Hematopoietic multipotent progenitor cell treated with erythropoietin and hydrocortisone succinate and interleukin-3 and kit ligand, for 6 days (in vitro differentiated cells): ENCODE measurements at regions not wholly inside any gene's neighbourhood (a gene's known extent, or its start where the extent isn't known, plus 50 kb on each side); places are given as distances from the start of the nearest gene placed in this dataset.
"Not testable (repeated sequence)": the region's sequence is repeated elsewhere in the genome, so short reads cannot be mapped to it uniquely, and the experiment has no call there.

Experiments
- DNase-seq: peaks from one replicate; pipeline ENCODE4 v3.0.0-alpha.2; 2015

DNA sequence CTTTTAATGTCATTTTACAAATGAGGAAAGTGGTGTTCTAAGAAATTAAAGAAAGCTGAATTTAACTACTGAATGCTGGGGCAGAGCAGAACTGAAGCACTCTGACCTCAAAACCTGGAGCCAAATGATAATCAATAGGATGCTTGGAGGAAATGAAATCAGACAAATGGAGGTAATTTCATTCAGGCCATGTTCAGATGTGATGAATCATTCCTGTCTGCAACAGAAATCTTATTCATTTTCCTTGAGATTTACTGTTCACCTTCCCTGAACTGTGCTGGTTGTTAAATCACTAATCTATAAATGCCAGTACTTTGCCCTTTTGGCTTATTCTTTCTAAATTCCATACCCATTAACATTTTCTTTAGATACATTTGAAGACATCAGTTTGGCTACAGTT lies 85.6 kb upstream of the SNX7 start:
- DNase-seq = no peak

DNA sequence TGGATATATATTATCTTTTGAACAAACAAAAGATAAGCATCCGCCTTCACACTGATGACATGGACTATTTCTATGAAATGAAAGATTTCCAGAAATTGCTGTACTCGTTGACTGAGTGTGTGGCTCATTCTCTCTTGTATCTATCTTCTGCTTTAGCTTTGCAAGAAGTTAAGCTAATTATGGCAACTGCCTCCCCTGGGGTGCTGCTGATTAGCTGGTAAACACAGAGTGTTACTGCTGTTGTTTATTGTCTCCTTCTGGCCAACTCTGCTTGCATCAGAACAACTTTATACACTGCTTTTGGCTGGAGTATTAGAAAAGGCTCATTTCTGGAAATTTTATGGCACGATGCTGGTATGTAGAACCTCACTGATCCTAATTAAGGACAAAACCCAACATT lies 95.6 kb upstream of the SNX7 start:
- DNase-seq = no peak

DNA sequence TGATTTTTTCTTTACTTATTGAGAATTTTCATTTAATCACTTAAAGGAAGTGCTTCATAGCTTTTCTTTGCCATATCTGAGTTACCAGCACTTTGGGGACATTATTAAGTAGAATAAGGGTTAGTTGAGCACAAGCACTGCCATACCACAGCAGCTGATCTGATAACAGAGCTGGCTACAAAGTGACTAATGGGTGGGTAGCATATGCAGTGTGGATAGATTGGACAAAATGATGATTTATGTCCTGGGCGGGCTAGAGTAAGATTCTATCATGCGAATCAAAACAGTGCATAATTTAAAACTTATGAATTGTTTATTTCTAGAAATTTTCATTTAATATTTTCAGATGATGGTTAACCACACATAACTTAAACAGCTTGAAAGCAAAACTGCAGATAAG lies 102.2 kb upstream of the SNX7 start:
- DNase-seq = no peak

DNA sequence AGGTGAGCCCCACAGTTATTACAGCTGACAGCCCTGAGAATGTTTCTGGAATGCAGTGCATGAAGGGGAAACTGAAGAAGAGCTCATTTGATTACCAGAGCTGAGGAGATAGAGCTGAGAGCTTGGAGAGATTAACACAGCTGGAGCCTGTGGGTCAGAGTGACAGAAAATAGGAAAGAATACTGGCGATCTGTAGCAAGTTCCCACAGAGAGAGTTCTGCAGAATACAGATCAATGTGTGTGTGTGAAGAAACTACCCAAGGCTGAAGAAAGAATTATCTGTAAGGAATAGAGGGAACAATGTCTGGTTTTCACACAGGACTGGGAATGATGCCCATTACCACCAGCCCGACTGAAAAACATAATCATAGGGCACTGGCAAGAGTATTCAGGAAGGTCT lies 103.6 kb upstream of the SNX7 start:
- DNase-seq = no peak

DNA sequence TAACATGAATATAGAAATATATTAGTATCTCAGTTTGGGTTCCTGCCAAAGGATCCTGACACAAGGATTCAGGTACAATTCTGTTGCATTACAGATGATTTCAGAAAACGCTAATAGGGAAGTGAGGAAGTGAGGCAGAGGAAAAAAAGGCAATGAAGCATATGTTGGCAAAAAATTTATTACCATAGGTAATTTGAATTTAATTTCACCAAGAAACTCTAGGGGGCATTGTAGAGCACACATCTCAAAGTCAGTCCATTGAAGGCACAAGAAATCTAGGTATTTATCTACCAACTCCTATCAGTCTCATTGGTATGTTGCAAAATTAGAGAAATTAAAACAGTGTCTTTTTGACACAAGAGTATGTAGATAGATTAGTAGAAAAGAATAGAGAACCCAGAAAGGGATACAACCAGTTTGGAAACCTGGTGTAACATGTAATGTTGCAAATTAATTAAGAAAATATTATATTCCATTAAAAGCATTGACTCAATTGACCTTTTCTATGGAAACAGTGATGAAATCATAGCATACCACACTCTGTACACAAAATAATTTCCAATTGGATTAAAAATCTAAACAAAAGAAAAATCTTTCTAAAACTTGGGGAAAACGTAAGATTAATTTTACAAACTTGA lies 104.9 kb upstream of the SNX7 start:
- DNase-seq = peak; percentile 54

DNA sequence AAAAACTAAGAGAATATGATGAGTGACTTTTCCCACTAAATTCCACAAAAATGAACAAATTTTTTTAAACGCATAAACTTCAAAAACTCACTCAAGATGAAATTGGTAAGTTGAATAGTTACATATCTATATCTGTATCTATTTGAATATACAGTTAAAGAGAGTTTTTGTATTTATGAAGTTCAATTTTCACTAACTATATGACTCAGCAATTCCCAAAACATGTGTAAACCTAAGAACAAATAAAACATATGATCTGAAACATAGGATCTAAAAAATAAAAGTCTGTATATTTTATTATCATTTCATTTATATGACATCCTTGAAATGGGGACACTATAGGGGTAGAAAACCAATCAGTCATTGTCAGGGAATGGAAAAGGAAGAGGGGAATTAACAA lies 105.7 kb upstream of the SNX7 start:
- no peak for DNase-seq

DNA sequence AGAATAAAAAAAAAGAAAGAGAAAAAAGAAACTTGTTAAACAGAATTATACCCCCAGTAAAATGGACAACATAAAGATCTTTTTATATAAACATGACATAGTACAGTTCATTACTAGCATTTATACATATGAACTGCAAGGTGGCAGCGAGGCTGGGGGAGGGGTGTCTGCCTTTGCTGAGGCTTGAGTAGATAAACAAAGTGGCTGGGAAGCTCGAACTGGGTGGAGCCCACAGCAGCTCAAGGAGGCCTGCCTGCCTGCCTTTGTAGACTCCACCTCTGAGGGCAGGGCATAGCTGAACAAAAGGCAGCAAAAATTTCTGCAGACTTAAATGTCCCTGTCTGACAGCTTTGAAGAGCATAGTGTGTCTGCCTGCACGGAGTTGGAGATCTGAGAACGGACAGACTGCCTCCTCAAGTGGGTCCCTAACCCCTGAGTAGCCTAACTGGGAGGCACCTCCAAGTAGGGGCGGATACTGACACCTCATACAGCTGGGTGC lies 108.9 kb upstream of the SNX7 start:
- DNase-seq = not testable (repeated sequence)

DNA sequence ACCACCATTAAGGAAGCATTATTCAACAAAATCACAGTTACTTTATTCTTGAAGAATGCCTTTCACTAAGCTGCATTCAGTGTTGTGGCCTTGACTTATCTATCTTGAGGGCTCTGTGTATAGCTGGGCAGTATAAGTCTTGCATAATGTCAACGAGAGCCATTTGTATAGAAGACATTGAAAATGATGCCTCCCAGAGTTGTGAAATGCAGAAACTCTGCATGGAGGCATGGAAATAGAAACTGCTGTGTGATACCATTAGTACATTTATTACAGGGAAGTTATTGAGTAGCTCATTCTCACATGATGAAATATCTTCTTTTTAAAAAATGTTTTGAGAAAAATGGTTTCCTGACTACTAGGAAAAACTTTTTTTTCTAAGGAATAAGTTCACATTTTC lies 111.4 kb upstream of the SNX7 start:
- DNase-seq = no peak

DNA sequence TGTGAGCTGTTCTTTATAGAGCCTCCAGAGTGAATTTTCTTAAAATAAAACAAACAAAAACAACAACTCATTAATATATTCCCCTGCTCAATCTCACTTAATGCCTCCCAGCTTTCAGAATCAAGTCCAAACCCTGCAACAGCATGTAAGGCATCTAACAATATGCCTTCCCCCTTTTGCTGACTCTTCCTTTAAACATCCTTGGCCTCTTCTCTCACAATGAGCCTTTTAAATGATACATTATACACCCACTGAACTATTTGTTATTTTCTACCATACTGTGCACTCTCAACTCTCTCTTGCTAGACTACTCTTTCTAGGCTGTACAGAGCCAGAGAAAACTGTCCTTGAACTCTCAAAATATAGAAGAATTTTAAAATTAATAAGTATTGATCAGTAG lies 115.2 kb upstream of the SNX7 start:
- no peak for DNase-seq

DNA sequence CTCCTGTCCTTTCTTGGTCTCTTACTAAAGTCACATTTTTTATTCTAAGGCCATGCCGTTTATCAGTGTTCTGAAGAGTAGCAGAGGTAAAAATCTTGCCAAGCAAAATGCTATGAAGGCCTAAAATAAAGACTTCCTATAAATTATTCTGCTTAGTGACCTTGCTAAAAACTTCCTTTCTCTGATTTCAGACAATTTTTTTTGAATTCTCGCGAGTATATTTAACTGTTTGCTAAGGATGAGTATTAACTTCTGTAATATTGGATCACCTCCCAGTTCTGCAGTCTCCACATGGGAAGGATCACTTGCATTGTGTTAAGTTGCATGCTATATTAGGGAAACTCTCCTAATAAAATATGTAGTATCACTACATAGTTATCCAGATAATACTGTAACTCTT lies 123.4 kb upstream of the SNX7 start:
- no peak for DNase-seq

DNA sequence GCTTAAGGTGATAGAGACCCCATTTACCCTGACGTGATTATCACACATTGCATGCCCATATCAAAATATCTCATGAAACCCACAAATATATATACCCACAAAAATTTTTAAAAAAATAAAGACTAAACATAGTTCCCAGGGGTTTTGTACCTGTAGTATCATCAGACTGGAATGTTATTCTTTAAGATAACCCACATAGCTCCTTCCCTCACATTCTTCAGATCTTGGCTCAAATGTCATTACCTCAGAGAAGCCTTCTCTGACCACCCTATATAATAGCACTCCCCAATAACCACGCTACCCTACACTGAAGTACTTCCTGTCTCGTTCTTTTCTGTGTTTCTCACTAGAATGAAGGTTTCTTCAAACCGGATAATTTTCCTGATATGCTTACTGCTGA lies 138.3 kb upstream of the SNX7 start:
- no peak for DNase-seq

DNA sequence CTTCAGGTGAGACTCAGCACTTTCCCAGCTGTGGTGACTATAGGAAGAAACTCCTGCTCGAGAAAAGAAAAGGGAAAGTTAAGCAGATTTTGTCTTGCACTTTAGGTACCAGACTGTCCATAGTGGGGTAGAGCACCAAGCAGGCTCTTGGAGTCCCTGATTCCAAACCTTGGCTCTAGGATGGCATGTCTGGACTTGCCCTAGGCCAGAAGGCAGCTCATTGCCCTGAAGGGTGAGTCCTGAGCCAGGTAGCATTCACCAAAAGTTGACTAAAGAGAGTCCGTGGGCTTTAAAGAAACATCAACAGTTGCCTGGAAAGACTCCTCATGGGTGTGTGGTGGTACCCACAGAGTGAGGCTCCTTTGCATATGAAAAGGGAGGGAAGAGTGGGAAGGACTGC lies 145.2 kb upstream of the SNX7 start:
- DNase-seq = no peak

DNA sequence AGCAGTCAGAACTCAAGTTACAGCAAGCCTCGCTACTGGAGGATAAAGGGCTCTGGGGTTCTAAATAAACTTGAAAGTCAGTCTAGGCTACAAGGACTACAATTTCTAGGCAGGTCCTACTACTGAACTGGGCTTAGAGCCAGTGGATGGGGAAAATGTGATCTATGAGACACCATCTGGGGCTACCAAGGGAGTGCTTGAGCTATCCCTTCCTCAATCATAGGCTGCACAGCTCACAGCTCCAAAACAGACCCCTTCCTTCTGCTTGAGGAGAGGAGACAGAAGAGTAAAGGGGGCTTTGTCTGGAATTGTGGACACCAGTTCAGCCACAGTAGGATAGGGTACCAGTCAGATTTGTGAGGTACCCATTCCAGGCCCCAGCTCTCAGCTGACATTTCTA lies 145.8 kb upstream of the SNX7 start:
- DNase-seq = no peak

DNA sequence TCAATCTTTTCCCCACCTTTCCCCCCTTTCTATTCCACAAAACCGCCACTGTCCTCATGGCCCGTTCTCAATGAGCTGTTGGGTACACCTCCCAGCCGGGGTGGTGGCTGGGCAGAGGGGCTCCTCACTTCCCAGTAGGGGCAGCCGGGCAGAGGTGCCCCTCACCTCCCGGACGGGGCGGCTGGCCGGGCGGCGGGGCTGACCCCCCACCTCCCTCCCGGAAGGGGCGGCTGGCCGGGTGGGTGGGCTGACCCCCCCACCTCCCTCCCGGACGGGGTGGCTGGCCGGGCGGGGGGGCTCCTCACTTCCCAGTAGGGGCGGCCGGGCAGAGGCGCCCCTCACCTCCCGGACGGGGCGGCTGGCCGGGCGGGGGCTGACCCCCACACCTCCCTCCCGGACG lies 149.3 kb upstream of the SNX7 start:
- DNase-seq = not testable (repeated sequence)

DNA sequence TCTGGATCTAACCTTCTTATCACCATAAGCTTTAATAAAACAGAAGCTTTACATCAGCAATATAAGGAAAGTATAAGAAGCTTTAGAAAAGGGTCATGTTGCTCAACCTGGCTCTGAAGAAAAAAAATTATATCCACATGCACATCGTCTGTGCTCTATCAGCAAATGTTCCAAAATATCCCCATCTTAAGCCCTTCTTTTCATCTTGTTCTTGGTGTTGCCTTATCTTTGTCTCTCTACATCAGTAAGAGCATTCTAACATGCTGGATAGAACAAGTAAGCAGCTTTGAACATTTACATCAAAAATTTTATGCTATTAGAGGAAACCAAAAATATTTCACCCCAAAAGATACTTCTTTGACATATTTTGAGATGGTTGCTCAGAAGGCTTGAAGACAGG lies 157.8 kb upstream of the SNX7 start:
- no peak for DNase-seq

DNA sequence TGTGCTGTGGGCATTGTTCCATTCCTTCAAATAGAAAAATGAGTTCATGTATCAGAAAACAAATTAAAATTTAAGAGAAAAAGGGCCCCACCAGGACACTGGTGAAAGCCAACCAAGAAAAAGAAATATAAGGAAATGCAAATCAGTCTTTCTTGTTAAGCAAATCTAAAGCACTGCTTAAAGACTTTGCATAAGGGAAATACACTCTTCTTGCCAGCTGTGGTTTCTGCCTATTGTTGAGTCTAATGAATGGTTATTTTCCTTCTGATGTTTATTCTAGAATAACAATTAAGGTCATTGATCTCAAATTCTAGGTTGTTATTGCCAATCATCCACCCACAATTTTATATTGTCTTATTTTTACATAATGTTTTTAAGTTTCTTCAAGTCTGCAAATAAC lies 158.6 kb upstream of the SNX7 start:
- no peak for DNase-seq

DNA sequence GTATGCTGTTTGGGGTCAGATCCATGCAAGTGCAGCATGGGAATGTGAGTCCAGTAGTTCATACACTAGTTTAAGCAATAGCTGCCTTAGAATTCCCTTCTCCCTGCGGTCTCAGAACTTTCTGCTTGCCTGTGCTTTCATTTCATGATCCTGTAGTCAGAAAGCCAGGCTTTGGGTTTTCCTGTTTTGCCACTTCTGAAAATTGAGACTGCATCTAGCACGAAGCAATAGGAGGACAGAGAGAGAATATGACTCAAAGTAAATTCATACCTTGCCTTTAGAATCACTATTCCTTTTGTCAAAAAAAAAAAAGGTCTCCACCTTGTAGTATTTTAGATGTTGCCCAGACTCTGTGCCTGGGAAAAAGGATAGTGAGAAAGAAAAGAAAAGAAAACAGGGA lies 161.2 kb upstream of the SNX7 start:
- DNase-seq = no peak

DNA sequence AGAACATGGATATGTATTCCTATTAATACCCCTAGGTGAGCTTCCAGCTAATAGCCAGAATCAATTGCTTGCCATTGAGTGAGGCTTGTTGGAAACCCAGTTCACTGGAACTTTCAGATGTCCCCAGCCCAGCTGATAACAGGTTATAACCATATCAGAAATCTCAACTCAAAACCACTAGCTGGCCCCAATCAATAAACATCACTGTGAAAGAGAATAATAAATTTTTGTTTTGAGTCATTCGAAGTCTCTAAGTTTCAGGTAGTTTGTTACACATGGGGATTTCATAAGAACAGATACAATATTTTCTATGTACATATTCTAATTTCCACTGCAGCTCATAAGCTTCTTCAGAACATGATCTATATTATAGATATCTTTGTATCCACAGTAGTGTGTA lies 162.9 kb upstream of the SNX7 start:
- no peak for DNase-seq

DNA sequence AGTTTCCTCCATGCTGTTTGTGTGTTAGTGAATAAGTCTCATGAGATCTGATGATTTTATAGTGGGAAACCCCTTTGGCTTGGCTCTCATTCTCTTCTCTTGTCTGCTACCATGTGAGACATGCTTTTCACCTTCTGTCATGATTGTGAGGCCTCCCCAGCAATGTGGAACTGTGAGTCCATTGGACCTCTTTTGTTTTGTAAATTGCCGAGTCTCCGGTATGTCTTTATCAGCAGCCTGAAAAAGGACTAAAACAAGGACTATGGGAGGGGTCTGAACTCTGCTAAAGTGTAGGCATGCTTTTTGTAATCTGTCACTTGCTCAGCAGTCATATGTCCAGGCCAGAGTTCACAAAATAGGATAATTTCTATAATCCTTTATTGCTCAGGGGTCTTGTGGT lies 164.0 kb upstream of the SNX7 start:
- DNase-seq = no peak

DNA sequence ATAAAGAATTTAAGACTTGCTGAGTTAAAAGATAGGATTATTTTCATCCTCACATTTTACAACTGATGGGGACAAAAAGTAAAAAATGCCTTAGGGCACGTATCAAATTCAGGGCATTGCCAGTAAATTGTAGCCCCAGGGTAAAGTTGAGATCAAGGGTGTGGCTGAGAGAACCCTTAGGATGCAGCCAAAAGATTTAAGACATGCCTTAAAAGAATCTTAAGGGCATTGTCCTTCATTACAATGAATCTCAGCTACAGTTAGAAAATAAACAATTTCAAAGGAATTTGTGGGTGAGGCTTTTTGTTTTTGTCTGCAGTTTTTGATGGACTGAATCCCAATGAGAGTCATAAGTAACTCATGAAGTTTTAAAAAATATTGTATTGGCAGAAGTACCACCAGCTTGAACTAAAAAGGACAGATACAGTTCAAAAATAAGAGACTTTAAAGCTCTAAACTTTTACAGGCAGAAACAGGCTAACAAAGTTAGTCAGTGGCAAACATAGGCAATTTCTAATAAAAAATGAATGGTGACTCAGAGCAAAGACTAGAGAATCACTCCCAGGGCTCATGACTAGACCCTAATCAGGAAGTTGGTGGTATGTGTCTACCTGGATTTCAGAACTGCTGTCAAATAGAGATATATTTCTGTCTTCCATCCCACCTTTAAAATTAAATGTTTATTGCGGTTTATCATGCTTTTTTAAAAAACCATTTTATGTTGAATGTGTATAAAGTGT lies 165.1 kb upstream of the SNX7 start:
- DNase-seq = no peak

DNA sequence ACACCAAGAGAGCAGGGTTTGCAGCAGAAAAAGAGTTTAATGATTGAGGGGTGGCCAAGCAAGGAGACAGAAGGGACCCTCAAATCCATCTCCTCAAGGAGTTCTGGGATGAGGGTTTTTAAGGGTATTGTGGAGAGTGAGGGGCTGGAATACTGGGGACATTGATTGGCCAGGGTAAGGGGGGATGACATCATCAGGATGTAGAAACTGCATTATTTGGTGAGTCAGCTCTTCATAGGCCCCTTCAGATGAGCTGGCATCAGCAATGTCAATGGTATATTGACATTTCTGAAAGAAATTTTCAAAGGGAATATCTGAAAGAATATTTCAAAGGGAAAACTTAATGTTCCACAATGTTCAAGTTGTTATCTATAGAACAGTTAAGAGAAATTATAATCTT lies 168.1 kb upstream of the SNX7 start:
- DNase-seq = no peak

DNA sequence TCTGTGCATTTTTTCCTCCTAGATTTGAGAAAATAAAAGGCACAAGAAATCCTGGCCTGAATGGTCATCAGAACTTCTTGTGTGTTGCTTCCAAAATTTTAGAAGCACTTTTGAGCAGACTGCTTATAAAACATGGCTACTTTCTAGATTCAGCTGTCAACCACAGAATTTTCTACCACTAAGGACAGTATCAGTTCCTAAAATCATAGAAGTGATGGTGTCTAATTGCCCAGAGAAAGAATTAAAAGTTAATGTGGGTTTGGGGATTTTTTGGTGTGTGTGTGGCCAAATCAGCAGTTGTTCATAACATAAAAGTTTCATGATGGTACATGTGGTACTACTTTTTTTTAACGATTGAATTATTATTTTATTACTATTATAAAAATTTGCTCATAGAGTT lies 171.4 kb upstream of the SNX7 start:
- DNase-seq = no peak

DNA sequence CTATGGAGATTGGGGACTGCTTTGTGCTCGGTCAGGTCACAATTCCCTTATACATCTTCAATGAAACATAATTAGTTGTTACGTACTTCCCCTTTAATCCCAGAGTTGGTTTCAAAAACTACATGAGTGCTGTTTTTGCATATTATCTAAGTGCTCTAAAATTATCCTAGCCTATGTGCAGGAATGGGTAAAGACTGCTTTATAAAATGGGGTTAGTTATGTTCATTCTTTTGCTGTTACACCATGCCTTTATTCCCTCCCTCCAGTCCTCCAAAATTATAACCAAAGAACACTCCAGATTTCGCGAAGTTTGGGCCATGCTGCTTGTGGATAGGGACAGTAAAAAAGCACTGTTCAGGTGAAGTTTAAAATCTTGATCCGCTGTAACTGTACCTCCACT lies 173.9 kb upstream of the SNX7 start:
- no peak for DNase-seq

DNA sequence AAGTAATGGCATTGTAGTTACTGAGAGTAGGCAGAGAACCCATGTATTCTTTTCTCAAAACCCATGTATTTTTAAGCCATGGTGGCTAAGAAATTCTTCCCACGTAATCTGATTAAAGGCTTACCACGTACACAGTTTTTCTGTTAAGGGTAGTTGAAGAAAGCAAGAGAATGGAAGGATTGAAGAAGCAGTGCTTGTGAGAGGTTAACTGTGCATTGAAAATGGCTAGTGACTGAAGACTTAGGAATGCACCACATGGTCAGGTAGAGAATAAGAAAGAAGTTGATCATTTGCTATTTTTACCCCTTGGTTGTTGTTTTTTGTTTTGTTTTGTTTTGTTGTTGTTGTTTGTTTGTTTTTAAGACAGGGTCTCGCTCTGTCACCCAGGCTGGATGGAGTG lies 178.9 kb upstream of the SNX7 start:
- no peak for DNase-seq

DNA sequence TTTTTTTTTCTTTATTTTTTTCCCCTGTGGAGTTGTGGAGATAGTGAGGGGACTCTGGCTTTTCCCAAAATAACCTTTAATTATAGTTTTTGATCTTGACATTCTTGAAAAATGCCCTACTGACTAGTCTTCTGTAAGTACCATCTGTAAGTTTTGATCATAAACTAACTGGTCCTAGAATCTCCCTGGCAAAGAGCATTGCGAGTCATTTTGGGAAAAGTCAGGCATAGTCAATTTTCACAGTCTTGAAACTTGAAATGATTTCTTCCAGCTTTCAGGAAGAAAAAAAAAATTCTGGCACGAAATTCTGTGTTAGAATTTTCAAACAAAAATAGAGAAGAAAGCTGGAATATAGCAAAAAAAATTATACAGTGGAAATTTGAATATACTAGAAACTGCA lies 181.2 kb upstream of the SNX7 start:
- DNase-seq = no peak
